ENCODE measurements at regions not wholly inside any gene's neighbourhood (a gene's known extent, or its start where the extent isn't known, plus 50 kb on each side); places are given as distances from the start of the nearest gene placed in this dataset.
"Not testable (repeated sequence)": the region's sequence is repeated elsewhere in the genome, so short reads cannot be mapped to it uniquely, and the experiment has no call there.

- Mint-ChIP-seq H3K4me1 (ENCODE audit: low read depth in 2 of 2) (no peaks in the 10 kb centered on the region), H3K27me3 (no peaks in the 10 kb centered on the region), H3K27ac (no peak overlapping the region), H3K36me3 (ENCODE audit: insufficient read depth) (no peaks in the 10 kb centered on the region), H3K4me3 (no peak overlapping the region), H3K9me3 (no peaks in the 10 kb centered on the region)
- ATAC-seq (replicated peaks), result no peak
- DNase-seq, result no peak
Observed at GRCh38 chr2:225766431-225766830, 366.9 kb downstream of the NYAP2 start.

- no peak overlapping the region for H3K27ac Mint-ChIP-seq
- no peaks in the 10 kb centered on the region for H3K27me3 Mint-ChIP-seq
- DNase-seq, result no peak
- no peaks in the 10 kb centered on the region for H3K9me3 Mint-ChIP-seq
- H3K36me3 Mint-ChIP-seq (ENCODE audit: insufficient read depth), result no peaks in the 10 kb centered on the region
- no peak for ATAC-seq (replicated peaks)
- no peaks in the 10 kb centered on the region for H3K4me1 Mint-ChIP-seq (ENCODE audit: low read depth in 2 of 2)
- no peak overlapping the region for H3K4me3 Mint-ChIP-seq
Observed at GRCh38 chr2:225765820-225766219, 366.3 kb downstream of the NYAP2 start.

GRCh38 chr2:225764346-225764745, 364.8 kb downstream of the NYAP2 start:
- no peak overlapping the region for H3K27ac Mint-ChIP-seq
- ATAC-seq (replicated peaks) (no peak), DNase-seq (no peak)
- no peaks in the 10 kb centered on the region for H3K36me3 Mint-ChIP-seq (ENCODE audit: insufficient read depth)
- H3K4me1 Mint-ChIP-seq (ENCODE audit: low read depth in 2 of 2), result no peaks in the 10 kb centered on the region
- no peak overlapping the region for H3K4me3 Mint-ChIP-seq
- peaks cover 0 to 2% of the 10 kb centered on the region in 2 donors for H3K9me3 Mint-ChIP-seq
- H3K27me3 Mint-ChIP-seq, result no peaks in the 10 kb centered on the region

GRCh38 chr2:225763711-225764110, 364.2 kb downstream of the NYAP2 start:
- H3K36me3 Mint-ChIP-seq (ENCODE audit: insufficient read depth), result no peaks in the 10 kb centered on the region
- no peaks in the 10 kb centered on the region for H3K4me1 Mint-ChIP-seq (ENCODE audit: low read depth in 2 of 2)
- peaks cover 0 to 2% of the 10 kb centered on the region in 2 donors for H3K9me3 Mint-ChIP-seq
- ATAC-seq (replicated peaks), result no peak
- H3K27me3 Mint-ChIP-seq, result no peaks in the 10 kb centered on the region
- DNase-seq, result no peak
- H3K4me3 Mint-ChIP-seq, result no peak overlapping the region
- H3K27ac Mint-ChIP-seq, result no peak overlapping the region

- no peaks in the 10 kb centered on the region for H3K27me3 Mint-ChIP-seq
- no peaks in the 10 kb centered on the region for H3K4me1 Mint-ChIP-seq (ENCODE audit: low read depth in 2 of 2)
- H3K27ac Mint-ChIP-seq, result no peak overlapping the region
- ATAC-seq (replicated peaks) (no peak), DNase-seq (no peak)
- H3K4me3 Mint-ChIP-seq, result no peak overlapping the region
- H3K36me3 Mint-ChIP-seq (ENCODE audit: insufficient read depth), result no peaks in the 10 kb centered on the region
- H3K9me3 Mint-ChIP-seq, result peaks cover 0 to 2% of the 10 kb centered on the region in 2 donors
Observed at GRCh38 chr2:225761396-225761795, 361.9 kb downstream of the NYAP2 start.

- H3K27me3 Mint-ChIP-seq, result no peaks in the 10 kb centered on the region
Observed at GRCh38 chr2:225757248-225757647, 357.7 kb downstream of the NYAP2 start.

GRCh38 chr2:225756198-225756597, 356.7 kb downstream of the NYAP2 start:
- H3K27me3 Mint-ChIP-seq, result no peaks in the 10 kb centered on the region
- no peaks in the 10 kb centered on the region for H3K36me3 Mint-ChIP-seq (ENCODE audit: insufficient read depth)
- H3K27ac Mint-ChIP-seq, result no peak overlapping the region
- no peaks in the 10 kb centered on the region for H3K4me1 Mint-ChIP-seq (ENCODE audit: low read depth in 2 of 2)
- DNase-seq, result no peak
- H3K9me3 Mint-ChIP-seq, result peaks cover 0 to 2% of the 10 kb centered on the region in 2 donors
- no peak overlapping the region for H3K4me3 Mint-ChIP-seq
- no peak for ATAC-seq (replicated peaks)

More at GRCh38 chr2:225757248-225757647, 357.7 kb downstream of the NYAP2 start:
- Mint-ChIP-seq H3K4me1 (ENCODE audit: low read depth in 2 of 2) (no peaks in the 10 kb centered on the region), H3K4me3 (no peak overlapping the region), H3K27ac (no peak overlapping the region), H3K9me3 (peaks cover 0 to 2% of the 10 kb centered on the region in 2 donors), H3K36me3 (ENCODE audit: insufficient read depth) (no peaks in the 10 kb centered on the region)
- DNase-seq (no peak), ATAC-seq (replicated peaks) (no peak)

- Mint-ChIP-seq H3K36me3 (ENCODE audit: insufficient read depth) (no peaks in the 10 kb centered on the region), H3K4me1 (ENCODE audit: low read depth in 2 of 2) (no peaks in the 10 kb centered on the region), H3K27me3 (peaks cover 0 to under 1% of the 10 kb centered on the region in 2 donors), H3K27ac (no peak overlapping the region), H3K9me3 (peaks cover 0 to 2% of the 10 kb centered on the region in 2 donors), H3K4me3 (no peak overlapping the region)
- DNase-seq (no peak), ATAC-seq (replicated peaks) (no peak)
Observed at GRCh38 chr2:225748609-225749008, 349.1 kb downstream of the NYAP2 start.

- H3K27ac Mint-ChIP-seq; ATAC-seq (replicated peaks); H3K9me3 Mint-ChIP-seq; DNase-seq; H3K36me3 Mint-ChIP-seq (ENCODE audit: insufficient read depth); H3K4me1 Mint-ChIP-seq (ENCODE audit: low read depth in 2 of 2); H3K4me3 Mint-ChIP-seq; H3K27me3 Mint-ChIP-seq: not testable (repeated sequence)
Observed at GRCh38 chr2:225743996-225744395, 344.5 kb downstream of the NYAP2 start.

- DNase-seq (no peak), ATAC-seq (replicated peaks) (no peak)
- Mint-ChIP-seq H3K4me1 (ENCODE audit: low read depth in 2 of 2) (no peaks in the 10 kb centered on the region), H3K4me3 (no peak overlapping the region), H3K27me3 (peaks cover 0 to 8% of the 10 kb centered on the region in 2 donors), H3K27ac (no peak overlapping the region), H3K36me3 (ENCODE audit: insufficient read depth) (no peaks in the 10 kb centered on the region), H3K9me3 (peaks cover 0 to 9% of the 10 kb centered on the region in 2 donors)
Observed at GRCh38 chr2:225742487-225742886, 343.0 kb downstream of the NYAP2 start.

- no peaks in the 10 kb centered on the region for H3K4me1 Mint-ChIP-seq (ENCODE audit: low read depth in 2 of 2)
- no peaks in the 10 kb centered on the region for H3K36me3 Mint-ChIP-seq (ENCODE audit: insufficient read depth)
- H3K9me3 Mint-ChIP-seq, result peaks cover 0 to 9% of the 10 kb centered on the region in 2 donors
- DNase-seq (no peak), ATAC-seq (replicated peaks) (no peak)
- no peak overlapping the region for H3K4me3 Mint-ChIP-seq
- peaks cover 0 to 8% of the 10 kb centered on the region in 2 donors for H3K27me3 Mint-ChIP-seq
- H3K27ac Mint-ChIP-seq, result no peak overlapping the region
Observed at GRCh38 chr2:225740086-225740485, 340.6 kb downstream of the NYAP2 start.

GRCh38 chr2:225739328-225739727, 339.8 kb downstream of the NYAP2 start:
- H3K27ac Mint-ChIP-seq, result no peak overlapping the region
- H3K4me1 Mint-ChIP-seq (ENCODE audit: low read depth in 2 of 2), result no peaks in the 10 kb centered on the region
- ATAC-seq (replicated peaks) (no peak), DNase-seq (no peak)
- H3K9me3 Mint-ChIP-seq, result peaks cover 0 to 9% of the 10 kb centered on the region in 2 donors
- H3K4me3 Mint-ChIP-seq, result no peak overlapping the region
- peaks cover 0 to 12% of the 10 kb centered on the region in 2 donors for H3K27me3 Mint-ChIP-seq
- no peaks in the 10 kb centered on the region for H3K36me3 Mint-ChIP-seq (ENCODE audit: insufficient read depth)

GRCh38 chr2:225738735-225739134, 339.2 kb downstream of the NYAP2 start:
- no peak overlapping the region for H3K4me3 Mint-ChIP-seq
- H3K9me3 Mint-ChIP-seq, result peaks cover 0 to 9% of the 10 kb centered on the region in 2 donors
- H3K27ac Mint-ChIP-seq, result no peak overlapping the region
- H3K27me3 Mint-ChIP-seq, result peaks cover 0 to 18% of the 10 kb centered on the region in 2 donors
- no peaks in the 10 kb centered on the region for H3K4me1 Mint-ChIP-seq (ENCODE audit: low read depth in 2 of 2)
- DNase-seq (no peak), ATAC-seq (replicated peaks) (no peak)
- H3K36me3 Mint-ChIP-seq (ENCODE audit: insufficient read depth), result no peaks in the 10 kb centered on the region

- no peak for DNase-seq
- no peak for ATAC-seq (replicated peaks)
Observed at GRCh38 chr2:225737556-225737955, 338.0 kb downstream of the NYAP2 start.

GRCh38 chr2:225735844-225736243, 336.3 kb downstream of the NYAP2 start:
- Mint-ChIP-seq H3K27ac (no peak overlapping the region), H3K4me3 (no peak overlapping the region), H3K9me3 (no peaks in the 10 kb centered on the region), H3K36me3 (ENCODE audit: insufficient read depth) (no peaks in the 10 kb centered on the region), H3K4me1 (ENCODE audit: low read depth in 2 of 2) (no peaks in the 10 kb centered on the region), H3K27me3 (peaks cover 0 to 16% of the 10 kb centered on the region in 2 donors)
- no peak for DNase-seq
- ATAC-seq (replicated peaks), result no peak

More at GRCh38 chr2:225737556-225737955, 338.0 kb downstream of the NYAP2 start:
- Mint-ChIP-seq H3K9me3 (no peaks in the 10 kb centered on the region), H3K36me3 (ENCODE audit: insufficient read depth) (no peaks in the 10 kb centered on the region), H3K27ac (no peak overlapping the region), H3K4me1 (ENCODE audit: low read depth in 2 of 2) (no peaks in the 10 kb centered on the region), H3K4me3 (no peak overlapping the region), H3K27me3 (peaks cover 0 to 16% of the 10 kb centered on the region in 2 donors)

All from effector memory CD8-positive, alpha-beta T cell (primary cell).